Osteoblast (primary cell): ENCODE measurements at regions not wholly inside any gene's neighbourhood (a gene's known extent, or its start where the extent isn't known, plus 50 kb on each side); places are given as distances from the start of the nearest gene placed in this dataset.

Experiments
- DNase-seq: peaks from one replicate; pipeline ENCODE4 v3.0.0; 2011; ENCODE audit warnings: low spot score, mixed read lengths; ENCODE audit not compliant: insufficient read length; ENCODE audit errors: missing footprints
- H2AFZ ChIP-seq: 2 replicates; pipeline ENCODE4 v1.6.0; 2011; ENCODE audit warnings: mild to moderate bottlenecking, low read length
- H3K27ac ChIP-seq: 2 replicates; pipeline ENCODE4 v1.5.1; 2011; ENCODE audit warnings: mild to moderate bottlenecking, low read depth, low read length, moderate library complexity
- H3K27me3 ChIP-seq: 2 replicates; pipeline ENCODE4 v1.6.0; 2012; ENCODE audit warnings: mild to moderate bottlenecking, control low read depth, inconsistent platforms, low read length, moderate library complexity; ENCODE audit not compliant: insufficient read depth
- H3K36me3 ChIP-seq: 2 replicates; pipeline ENCODE4 v1.5.1; 2011; ENCODE audit warnings: mild to moderate bottlenecking, low read length, control low read depth, moderate library complexity; ENCODE audit not compliant: insufficient read depth
- H3K4me1 ChIP-seq: 2 replicates; pipeline ENCODE4 v1.5.1; 2011; ENCODE audit warnings: mild to moderate bottlenecking, low read length, control low read depth, moderate library complexity; ENCODE audit not compliant: insufficient read depth
- H3K4me2 ChIP-seq: 2 replicates; pipeline ENCODE4 v1.6.0; 2011; ENCODE audit warnings: mild to moderate bottlenecking, low read length; ENCODE audit not compliant: insufficient read depth
- H3K4me3 ChIP-seq: fragments of 200-600 bp; sonication (generic); 3 replicates; pipeline ENCODE4 v1.5.1; 2012; ENCODE audit warnings: mild to moderate bottlenecking, low read length, inconsistent platforms; ENCODE audit not compliant: insufficient read depth
- H3K79me2 ChIP-seq: 2 replicates; pipeline ENCODE4 v1.6.0; 2012; ENCODE audit warnings: mild to moderate bottlenecking, low read length, control low read depth, inconsistent platforms; ENCODE audit not compliant: insufficient read depth
- H3K9me3 ChIP-seq: 2 replicates; pipeline ENCODE4 v1.5.1; 2011; ENCODE audit warnings: low read depth, low read length, control low read depth
- H4K20me1 ChIP-seq: 2 replicates; pipeline ENCODE4 v1.6.0; 2012; ENCODE audit warnings: mild to moderate bottlenecking, low read length, control low read depth; ENCODE audit not compliant: insufficient read depth
- CTCF ChIP-seq: IDR thresholded peaks from 2 replicates; pipeline ENCODE4 v1.5.1; 2011; ENCODE audit warnings: mild to moderate bottlenecking, low read depth, low read length, moderate library complexity; ENCODE audit errors: extremely low read depth

- H3K79me2 ChIP-seq = no peaks in the 10 kb centered on the region
- H3K4me1 ChIP-seq = no peaks in the 10 kb centered on the region
- no peaks in the 10 kb centered on the region for H3K36me3 ChIP-seq
- H2AFZ ChIP-seq = no peak overlapping the region
- no peak overlapping the region for H3K27ac ChIP-seq
- no peaks in the 10 kb centered on the region for H3K27me3 ChIP-seq
- H3K4me2 ChIP-seq = no peak overlapping the region
- peaks cover 5% of the 10 kb centered on the region for H3K9me3 ChIP-seq
- H4K20me1 ChIP-seq = no peaks in the 10 kb centered on the region
- H3K4me3 ChIP-seq = no peak overlapping the region
- DNase-seq = no peak
- no peak for TF ChIP-seq CTCF
Measured at GRCh38 chr3:76684946-76685345, 355.0 kb upstream of the ROBO2 start.

GRCh38 chr3:76685858-76686257 lies 354.0 kb upstream of the ROBO2 start:
- Histone ChIP-seq H4K20me1 (no peaks in the 10 kb centered on the region), H3K27ac (no peak overlapping the region), H3K36me3 (no peaks in the 10 kb centered on the region), H3K79me2 (no peaks in the 10 kb centered on the region), H3K4me3 (no peak overlapping the region), H3K9me3 (peaks cover 5% of the 10 kb centered on the region), H3K4me1 (no peaks in the 10 kb centered on the region), H3K4me2 (no peak overlapping the region), H3K27me3 (no peaks in the 10 kb centered on the region), H2AFZ (no peak overlapping the region)
- no peak for TF ChIP-seq CTCF
- DNase-seq = no peak

GRCh38 chr3:76687019-76687418 lies 352.9 kb upstream of the ROBO2 start:
- no peak for TF ChIP-seq CTCF
- Histone ChIP-seq H3K36me3 (no peaks in the 10 kb centered on the region), H4K20me1 (no peaks in the 10 kb centered on the region), H3K4me2 (no peak overlapping the region), H3K9me3 (peaks cover 4% of the 10 kb centered on the region), H3K79me2 (no peaks in the 10 kb centered on the region), H3K27me3 (no peaks in the 10 kb centered on the region), H3K27ac (no peak overlapping the region), H3K4me3 (no peak overlapping the region), H3K4me1 (no peaks in the 10 kb centered on the region), H2AFZ (no peak overlapping the region)
- no peak for DNase-seq

GRCh38 chr3:76694063-76694462 lies 345.8 kb upstream of the ROBO2 start:
- no peaks in the 10 kb centered on the region for H3K36me3 ChIP-seq
- TF ChIP-seq CTCF = no peak
- no peak for DNase-seq
- H3K4me2 ChIP-seq = no peak overlapping the region
- no peaks in the 10 kb centered on the region for H3K79me2 ChIP-seq
- H3K4me3 ChIP-seq = no peak overlapping the region
- no peaks in the 10 kb centered on the region for H4K20me1 ChIP-seq
- H3K9me3 ChIP-seq = no peaks in the 10 kb centered on the region
- no peaks in the 10 kb centered on the region for H3K27me3 ChIP-seq
- H3K4me1 ChIP-seq = no peaks in the 10 kb centered on the region
- H3K27ac ChIP-seq = no peak overlapping the region
- H2AFZ ChIP-seq = no peak overlapping the region
